DND-41 (cell line): ENCODE measurements at regions not wholly inside any gene's neighbourhood (a gene's known extent, or its start where the extent isn't known, plus 50 kb on each side); places are given as distances from the start of the nearest gene placed in this dataset.

Source experiments
- EZH2 ChIP-seq: IDR thresholded peaks from 3 replicates; pipeline ENCODE4 v1.6.1; 2012; ENCODE audit warnings: borderline replicate concordance, low read depth, mild to moderate bottlenecking, moderate library complexity, low read length, inconsistent platforms; ENCODE audit not compliant: severe bottlenecking
- TF ChIP-seq, protein P1 (sequence below): IDR thresholded peaks from 2 replicates; pipeline ENCODE4 v1.5.1; 2012; ENCODE audit warnings: borderline replicate concordance, low read length, moderate library complexity, mild to moderate bottlenecking; ENCODE audit not compliant: poor library complexity, severe bottlenecking; ENCODE audit errors: extremely low read depth

DNA sequence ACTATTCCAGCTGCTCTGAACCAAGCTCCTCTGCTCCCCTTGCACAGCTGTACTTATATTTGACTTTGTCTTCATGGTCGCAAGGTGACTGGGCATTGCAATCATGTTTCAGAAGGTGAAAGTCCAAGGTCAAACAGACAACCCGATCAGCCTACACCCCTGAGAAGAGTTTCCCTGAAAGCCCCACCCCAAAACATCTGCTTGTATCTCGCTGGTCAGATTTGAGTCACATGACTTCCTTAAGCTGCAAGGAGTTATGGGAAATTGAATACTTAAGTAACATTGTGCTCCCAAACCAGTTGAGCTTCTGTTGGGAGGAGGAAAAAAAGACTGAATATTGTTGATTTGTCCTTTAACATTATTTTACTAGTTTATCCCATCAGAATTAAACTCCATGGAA lies 83.4 kb upstream of the FZD10 start:
- TF ChIP-seq, protein P1, sequence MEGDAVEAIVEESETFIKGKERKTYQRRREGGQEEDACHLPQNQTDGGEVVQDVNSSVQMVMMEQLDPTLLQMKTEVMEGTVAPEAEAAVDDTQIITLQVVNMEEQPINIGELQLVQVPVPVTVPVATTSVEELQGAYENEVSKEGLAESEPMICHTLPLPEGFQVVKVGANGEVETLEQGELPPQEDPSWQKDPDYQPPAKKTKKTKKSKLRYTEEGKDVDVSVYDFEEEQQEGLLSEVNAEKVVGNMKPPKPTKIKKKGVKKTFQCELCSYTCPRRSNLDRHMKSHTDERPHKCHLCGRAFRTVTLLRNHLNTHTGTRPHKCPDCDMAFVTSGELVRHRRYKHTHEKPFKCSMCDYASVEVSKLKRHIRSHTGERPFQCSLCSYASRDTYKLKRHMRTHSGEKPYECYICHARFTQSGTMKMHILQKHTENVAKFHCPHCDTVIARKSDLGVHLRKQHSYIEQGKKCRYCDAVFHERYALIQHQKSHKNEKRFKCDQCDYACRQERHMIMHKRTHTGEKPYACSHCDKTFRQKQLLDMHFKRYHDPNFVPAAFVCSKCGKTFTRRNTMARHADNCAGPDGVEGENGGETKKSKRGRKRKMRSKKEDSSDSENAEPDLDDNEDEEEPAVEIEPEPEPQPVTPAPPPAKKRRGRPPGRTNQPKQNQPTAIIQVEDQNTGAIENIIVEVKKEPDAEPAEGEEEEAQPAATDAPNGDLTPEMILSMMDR, result no peak
- no peak for TF ChIP-seq EZH2
